HG03565 (cell line): ENCODE measurements at regions not wholly inside any gene's neighbourhood (a gene's known extent, or its start where the extent isn't known, plus 50 kb on each side); places are given as distances from the start of the nearest gene placed in this dataset.
"Not testable (repeated sequence)": the region's sequence is repeated elsewhere in the genome, so short reads cannot be mapped to it uniquely, and the experiment has no call there.

ENCODE experiments used
- ATAC-seq: cut with Tn5 transposase; IDR thresholded peaks from one replicate; pipeline ENCODE4 v1.9.1; 2021; ENCODE audit warnings: mild to moderate bottlenecking, moderate library complexity; ENCODE audit not compliant: unreplicated experiment

DNA sequence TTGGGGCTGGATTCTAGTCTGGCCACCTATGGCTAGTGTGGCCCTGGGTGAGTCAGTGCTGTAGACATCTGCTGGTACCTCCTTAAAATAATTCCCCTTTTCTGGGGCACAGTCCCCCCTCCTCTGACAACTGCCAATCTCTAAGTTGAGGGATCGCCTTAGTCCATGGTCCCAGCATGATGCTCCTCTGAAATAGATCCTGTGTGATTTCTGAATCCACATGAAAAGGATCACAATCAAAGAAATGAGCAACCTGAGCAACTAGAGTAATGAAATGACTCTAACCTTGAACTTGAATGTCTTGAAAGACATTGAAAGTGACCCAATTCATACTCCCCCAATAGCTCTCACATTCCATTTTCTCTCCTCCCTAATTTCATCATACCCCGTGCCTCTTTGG is 332.5 kb downstream of the VRK1 start:
- no peak for ATAC-seq

DNA sequence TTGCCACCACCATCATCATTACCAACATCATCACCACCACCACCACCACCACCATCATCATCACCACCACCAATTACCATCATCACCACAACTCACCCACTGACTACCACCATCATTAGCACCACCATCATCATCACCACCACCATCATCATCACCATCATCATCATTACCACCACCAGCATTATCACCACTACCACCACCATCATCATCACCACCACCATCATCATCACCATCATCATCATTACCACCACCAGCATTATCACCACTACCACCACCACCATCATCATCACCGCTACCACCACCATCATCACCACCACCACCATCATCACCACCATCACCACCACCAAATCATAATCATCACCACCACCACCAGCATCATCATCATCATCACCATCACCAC is 338.7 kb downstream of the VRK1 start:
- not testable (repeated sequence) for ATAC-seq

DNA sequence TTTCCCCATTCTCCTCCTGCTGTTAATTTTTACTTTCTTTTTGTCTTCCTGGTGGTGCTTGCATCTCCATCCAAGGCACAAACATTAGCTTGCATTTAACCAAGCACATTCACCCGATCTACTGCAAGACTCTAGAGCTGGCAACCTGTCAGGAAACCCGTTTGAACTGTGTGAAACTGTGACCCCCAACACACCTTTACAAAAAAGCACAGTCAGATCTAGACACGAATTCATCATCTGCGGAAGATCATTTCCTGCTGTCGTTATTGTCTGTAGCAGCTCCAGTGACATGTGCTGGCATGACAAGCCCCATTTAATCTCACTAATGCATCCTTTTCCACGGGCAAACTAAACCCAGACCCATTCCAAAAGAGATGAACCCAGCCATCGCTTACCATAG is 340.5 kb downstream of the VRK1 start:
- ATAC-seq, result peak; percentile 59

DNA sequence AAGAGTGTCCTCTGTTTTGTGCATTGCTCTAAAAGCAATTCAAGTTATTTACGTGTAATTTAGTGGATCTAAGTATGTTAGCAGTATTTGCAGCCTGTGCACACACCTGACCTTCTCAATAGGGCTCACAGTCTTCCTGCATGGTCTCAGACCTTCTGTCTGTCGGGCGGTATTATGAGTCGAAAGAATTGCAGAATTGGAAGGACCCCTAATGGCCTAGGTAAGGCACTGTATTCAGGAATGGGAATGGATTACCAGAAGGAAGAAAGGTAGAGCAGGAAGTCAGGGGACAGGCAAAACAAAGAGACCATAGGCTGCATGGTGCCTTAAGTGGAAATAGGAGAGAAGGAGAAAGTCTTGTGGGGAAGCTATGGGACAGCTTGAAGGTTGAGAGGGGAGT is 341.6 kb downstream of the VRK1 start:
- no peak for ATAC-seq

DNA sequence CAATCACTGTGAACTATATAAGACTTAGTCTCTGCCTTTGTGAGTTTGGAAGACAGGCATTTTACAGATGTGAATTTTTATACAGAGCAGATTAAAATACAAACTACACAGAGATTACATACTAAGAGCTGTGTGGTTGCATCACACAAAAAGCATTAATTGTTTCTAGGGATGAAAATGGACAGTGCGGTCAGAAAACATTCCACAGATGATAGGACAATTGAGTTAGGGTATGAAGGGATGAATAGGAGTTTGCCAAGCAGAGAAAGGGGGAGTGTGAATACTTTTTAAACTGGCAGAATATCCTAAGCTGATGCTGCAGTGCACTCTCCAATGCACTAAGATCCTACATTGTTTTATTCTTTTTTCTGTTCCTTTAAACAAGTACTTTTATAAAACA is 345.8 kb downstream of the VRK1 start:
- no peak for ATAC-seq

DNA sequence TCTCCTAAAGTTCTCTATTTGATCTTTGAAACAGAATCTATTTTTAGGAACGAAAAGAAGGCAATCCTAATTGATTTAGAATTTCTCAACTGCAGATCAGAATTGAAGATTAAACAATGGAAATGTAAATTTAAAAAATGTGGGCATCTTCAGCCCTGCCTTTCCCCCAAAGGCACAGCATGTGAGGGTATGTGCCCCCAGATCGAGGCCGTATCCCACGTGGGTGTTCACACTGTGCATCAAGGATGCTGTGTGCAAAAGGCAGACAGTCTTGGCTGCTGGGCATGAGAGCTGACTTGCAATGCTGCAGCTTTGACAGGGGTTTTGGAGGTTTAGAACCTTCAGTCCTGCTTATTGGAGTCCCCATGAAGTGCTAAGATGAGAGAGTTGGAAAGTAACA is 346.3 kb downstream of the VRK1 start:
- no peak for ATAC-seq

DNA sequence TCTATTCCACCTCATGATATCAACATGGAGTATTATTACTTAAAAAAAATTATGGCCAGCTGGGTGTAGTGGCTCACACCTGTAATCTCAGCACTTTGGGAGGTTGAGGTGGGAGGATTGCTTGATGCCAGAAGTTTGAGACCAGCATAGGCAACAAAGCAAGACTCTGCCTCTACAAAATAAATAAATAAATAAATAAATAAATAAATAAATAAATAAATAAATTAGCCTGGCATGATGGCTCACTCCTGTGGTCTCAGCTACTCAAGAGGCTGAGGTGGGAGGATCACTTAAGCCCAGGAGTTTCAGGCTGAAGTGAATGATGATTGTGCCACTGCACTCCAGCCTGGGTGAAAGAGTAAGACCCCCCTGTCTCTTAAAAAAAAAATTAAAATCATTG is 350.8 kb downstream of the VRK1 start:
- not testable (repeated sequence) for ATAC-seq

DNA sequence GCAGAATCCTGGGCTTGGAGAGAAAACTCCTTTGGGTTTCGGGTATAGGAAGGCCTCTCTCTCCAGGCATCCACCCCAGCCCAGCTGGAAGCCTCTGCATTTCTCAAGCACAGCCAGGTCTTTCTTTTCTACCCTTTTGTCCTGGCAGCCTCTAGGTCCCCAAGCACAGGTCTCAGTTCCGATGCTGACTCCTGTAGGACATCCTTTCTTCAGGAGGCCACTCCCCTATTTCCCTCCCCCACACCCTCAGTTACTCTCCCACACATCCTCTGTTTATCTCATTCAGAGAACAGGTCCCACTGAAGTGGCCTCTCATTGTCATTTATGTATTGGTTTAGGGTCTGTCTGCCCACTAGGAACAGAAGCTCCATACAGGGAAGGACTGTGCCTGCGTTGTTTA is 352.6 kb downstream of the VRK1 start:
- no peak for ATAC-seq

DNA sequence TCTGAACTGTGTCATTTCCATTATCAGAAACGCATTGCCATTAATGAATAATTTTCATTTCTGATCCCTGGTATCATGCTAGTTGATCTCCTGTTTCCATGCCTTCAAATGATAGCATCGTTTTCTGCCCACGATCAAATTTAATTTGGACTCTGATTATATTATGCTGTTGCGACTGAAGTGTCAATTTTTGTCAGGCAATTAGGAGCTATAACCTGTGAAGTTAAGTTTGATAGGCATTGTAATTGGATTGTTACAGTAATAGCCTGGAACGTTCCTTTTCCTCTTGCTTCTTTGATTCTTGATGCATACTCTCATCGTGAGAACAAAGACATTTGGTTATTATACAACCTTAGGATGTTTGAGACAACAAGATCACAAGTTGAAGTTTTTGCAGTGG is 356.3 kb downstream of the VRK1 start:
- ATAC-seq, result no peak

DNA sequence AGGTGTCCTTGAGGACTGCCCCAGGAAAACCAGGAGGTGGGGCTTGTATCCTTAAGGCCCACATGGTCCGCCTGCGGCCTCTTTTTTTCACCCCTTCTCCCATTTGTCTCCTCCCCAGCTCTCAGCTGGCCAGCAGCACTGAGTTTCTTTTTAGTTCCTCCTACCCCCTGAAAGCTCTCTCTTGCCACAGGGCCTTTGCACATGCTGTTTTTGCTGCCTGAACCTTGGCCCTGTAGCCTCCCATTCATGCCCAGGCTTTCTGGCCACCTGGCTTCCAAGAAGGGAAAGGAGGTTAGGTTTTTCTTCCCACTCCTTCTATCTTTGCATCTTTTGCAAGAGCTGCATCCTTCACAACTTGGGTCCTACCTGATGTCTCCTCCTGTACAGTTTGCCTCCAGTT is 358.1 kb downstream of the VRK1 start:
- no peak for ATAC-seq

DNA sequence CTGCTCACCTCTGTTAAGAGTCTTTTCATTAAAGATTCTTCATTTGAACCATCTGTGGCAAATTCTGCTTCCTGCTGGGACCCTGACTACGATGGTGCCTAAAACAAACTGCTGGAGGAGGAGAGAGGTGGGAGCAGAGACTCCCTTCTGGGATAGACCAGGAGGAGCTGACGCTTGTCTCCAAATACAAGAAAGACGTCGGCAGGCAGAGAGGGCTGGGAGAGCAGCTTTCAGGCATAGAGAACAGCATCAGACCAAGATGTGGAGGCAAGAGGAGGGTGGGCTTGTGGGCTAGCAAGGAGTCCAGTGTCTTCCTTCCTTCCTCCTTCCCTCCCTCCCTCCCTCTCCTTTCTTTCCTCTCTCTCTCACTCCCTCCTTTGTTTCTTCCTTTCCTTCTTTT is 358.6 kb downstream of the VRK1 start:
- ATAC-seq, result no peak

DNA sequence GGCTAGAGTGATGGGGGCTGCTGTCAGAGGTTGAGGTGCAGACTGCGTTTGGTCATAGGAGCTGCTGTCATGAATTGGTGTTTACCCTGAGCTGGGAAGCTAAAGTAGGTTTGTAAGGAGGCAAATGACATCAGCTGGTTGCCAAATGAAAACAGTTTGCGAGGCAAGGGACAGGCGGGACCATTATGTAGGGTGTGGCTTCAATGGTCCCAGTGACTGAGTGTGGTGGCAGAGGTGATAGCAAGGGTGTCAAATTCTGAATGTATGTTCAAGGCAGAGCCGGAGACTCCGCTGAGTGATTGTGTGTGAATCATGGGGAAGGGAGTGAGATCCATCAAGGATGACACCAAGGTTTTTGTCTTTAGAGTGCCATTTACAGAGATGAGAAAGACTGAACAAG is 359.5 kb downstream of the VRK1 start:
- ATAC-seq, result no peak

DNA sequence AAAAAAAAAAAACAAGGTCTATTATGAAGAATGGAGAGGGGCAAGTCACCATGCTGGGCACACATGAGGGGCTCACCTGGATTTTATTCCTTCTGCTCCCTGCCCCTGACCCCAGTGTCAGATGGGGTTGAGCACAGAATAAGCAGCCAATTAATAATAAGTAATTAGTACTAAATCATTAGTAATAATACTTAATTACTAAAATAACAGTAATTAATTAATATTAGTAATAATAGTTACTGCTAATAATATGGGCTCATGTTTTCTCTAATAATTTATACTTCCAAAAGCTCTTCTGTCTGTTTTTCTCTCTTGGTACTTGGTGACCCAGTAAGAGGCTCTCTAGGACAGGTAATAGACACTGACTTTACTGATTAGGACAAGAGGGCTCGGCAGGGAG is 360.9 kb downstream of the VRK1 start:
- no peak for ATAC-seq

DNA sequence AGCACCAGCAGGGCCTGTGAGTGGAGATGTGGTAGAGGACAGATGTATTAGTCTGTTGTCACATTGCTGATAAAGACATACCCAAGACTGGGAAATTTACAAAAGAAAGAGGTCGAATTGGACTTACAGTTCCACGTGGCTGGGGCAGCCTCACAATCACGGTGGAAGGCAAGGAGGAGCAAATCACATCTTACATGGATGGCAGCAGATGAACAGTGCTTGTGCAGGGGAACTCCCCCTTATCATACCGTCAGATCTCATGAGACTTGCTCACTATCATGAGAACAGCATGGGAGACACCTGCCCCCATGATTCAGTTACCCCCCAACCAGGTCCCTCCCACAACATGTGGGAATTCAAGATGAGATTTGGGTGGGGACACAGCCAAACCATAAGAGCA is 361.9 kb downstream of the VRK1 start:
- no peak for ATAC-seq

DNA sequence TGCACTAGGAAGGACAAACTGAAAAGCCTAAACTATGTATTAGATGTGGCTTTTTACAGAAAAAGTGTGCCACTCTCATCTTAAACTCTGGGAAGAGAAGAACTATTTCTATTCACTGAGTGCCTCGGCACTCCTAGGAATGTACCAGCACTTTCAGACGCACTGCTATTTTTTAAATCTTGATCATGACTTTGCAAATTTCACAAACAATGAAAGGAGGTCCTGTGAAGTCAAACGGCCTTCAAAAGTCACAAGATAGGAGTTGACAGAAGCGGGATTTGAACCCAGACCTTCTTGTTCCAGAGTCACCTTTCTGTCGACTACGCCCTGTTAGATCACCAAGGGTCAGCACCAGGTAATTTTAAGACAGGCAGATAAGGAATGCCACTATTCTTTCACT is 365.4 kb downstream of the VRK1 start:
- no peak for ATAC-seq

DNA sequence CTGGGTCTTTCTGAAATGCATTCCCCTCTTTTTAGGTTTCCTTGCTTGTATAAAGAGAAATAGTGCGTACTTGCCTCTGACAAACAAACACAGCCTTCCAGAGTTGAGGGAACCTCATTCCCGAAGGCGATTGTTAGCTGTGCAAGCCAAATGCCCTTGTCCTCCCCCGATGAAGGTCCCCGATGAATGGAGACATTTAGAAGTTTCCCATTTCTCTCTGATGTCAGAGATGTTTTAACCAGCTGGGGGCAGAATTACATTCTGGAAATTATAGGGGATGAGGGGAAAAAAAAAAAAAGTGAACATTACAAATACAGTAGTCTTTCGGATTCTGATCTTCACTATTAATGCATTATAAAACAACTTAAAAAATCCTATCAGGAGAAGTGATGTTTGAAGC is 366.8 kb downstream of the VRK1 start:
- ATAC-seq, result no peak

DNA sequence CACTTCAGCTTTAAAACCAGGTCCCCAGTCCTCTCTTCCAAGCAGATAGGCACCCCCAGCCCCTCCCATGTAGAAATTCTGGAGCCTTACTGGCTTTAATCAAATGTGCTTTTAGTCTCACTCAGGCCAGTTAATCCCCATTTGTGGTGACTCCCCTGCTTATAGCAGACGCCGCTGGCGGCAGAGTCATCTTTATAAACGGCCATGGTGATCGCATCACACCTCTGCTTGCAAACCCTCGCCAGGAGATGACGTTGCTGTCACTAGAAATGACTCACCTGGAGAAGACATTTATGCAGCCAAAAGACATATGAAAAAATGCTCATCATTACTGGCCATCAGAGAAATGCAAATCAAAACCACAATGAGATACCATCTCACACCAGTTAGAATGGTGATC is 369.3 kb downstream of the VRK1 start:
- no peak for ATAC-seq

DNA sequence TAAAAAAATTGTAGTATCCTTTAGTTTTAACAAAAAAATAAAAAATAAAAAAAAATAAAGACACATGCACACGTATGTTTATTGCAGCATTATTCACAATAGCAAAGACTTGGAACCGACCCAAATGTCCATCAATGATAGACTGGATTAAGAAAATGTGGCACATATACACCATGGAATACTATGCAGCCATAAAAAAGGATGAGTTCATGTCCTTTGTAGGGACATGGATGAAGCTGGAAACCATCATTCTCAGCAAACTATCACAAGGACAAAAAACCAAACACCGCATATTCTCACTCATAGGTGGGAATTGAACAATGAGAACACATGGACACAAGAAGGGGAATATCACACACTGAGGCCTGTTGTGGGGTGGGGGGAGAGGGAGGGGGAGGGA is 370.4 kb downstream of the VRK1 start:
- not testable (repeated sequence) for ATAC-seq

DNA sequence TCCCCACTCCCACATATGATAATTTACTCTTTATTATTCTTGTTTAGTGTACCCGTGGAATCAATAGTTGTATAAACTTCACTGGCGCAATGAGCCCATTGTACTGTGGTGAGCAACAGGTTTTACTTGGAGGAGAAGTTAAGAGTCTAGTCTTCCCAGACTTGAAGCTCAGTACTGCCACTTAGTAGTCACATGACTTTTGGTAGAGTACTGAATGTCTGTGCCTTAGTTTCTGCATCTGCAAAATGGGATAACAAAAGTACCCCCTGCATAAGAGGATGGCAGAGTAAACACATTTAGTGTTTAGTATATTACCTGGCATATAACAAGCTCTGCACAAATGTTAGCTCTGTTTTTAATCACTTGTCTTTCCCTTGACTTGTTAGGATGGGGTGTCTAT is 375.5 kb downstream of the VRK1 start:
- ATAC-seq, result no peak

DNA sequence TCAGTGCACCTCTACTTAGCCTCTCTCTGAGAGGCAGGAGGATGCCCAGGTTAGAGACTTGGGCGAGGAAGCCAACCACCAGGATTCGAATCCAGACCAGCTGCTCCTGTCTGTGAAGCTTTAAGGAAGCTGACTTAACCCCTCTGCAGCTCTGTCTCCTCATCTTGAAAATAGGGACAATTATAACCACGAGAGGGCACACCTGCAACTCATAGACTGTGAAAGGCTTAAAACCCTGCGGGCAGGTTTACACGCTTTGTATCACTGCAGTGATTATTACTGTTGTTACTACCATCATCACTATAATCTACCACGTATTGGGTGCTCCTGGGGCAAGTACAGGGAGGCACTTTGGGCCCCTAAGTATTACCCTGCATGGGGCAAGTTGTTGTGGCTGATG is 379.8 kb downstream of the VRK1 start:
- ATAC-seq, result no peak

DNA sequence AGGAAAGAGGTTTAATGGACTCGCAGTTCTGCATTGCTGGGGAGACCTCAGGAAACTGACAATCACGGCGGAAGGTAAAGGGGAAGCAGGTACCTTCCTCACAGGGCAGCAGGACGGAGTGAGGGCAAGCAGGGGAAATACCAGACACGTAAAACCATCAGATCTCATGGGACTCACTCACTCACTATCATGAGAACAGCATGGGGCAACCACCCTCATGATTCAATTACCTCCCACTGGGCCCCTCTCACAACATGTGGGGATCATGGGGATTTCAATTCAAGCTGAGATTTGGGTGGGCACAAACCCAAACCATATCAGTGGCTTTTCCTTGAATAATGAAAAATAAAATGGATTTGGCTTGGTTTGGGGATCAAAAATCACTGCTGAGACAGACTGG is 380.5 kb downstream of the VRK1 start:
- no peak for ATAC-seq

DNA sequence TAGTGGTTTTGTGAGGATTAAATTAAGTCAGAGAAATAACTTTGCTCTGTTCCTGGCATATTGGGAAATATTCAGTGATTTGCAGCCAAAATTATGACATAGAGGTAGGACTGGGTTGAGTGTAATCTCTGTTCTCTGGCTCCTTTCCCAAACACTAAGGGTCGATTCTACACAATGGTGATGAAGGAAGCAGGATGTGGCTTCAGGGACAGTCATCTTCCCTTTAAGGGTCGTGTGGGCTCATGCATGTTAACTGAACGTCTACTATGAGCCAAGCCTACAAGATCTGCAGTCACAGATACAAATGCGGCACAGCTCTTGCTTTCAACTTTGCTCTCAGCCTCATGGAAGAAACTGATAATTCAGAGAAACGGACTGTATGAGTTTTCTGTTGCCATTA is 381.6 kb downstream of the VRK1 start:
- ATAC-seq, result no peak

DNA sequence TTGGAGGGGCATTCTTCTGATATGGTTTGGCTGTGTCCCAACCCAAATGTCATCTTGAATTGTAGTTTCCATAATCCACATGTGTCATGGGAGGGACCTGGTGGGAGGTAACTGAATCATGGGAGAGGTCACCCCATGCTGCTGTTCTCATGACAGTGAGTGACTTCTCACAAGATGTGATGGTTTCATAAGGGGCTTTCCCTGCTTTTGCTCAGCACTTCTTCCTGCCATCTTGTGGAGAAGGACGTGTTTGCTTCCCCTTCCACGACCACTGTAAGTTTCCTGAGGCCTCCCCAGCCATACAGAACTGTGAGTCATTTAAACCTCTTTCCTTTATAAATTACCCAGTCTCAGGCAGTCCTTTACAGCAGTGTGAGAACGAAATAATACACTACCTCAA is 382.4 kb downstream of the VRK1 start:
- no peak for ATAC-seq
